WTC11 (cell line): ENCODE measurements at regions not wholly inside any gene's neighbourhood (a gene's known extent, or its start where the extent isn't known, plus 50 kb on each side); places are given as distances from the start of the nearest gene placed in this dataset.

Source experiments
- ATAC-seq: fragments of 200-7000 bp; cut with Tn5 transposase; 2 replicates; pipeline ENCODE4 v1.10.0; 2021; ENCODE audit warnings: mild to moderate bottlenecking, moderate library complexity
- CTCF ChIA-PET: fragments of 300-600 bp; sonication (Branson Sonifier 250); formaldehyde crosslinking; loops from one replicate; lab custom pipeline; 2021; ENCODE audit warnings: antibody characterized with exemption; lab: Charles Lee
- POLR2A ChIA-PET: fragments of 350-600 bp; sonication (Branson Sonifier 250); formaldehyde crosslinking; loops from one replicate; lab custom pipeline; 2021; ENCODE audit warnings: antibody characterized with exemption; lab: Charles Lee
- DNase-seq: peaks from one replicate; pipeline ENCODE4 v3.0.0; 2021; ENCODE audit warnings: low spot score
- H3K27ac Mint-ChIP-seq: 2 replicates; pipeline ENCODE4 v1.8.0; 2021; ENCODE audit warnings: mixed read lengths
- H3K27me3 Mint-ChIP-seq: 2 replicates; pipeline ENCODE4 v1.8.0; 2021; ENCODE audit warnings: low read depth, mild to moderate bottlenecking, moderate library complexity, mixed read lengths
- H3K36me3 Mint-ChIP-seq: 2 replicates; pipeline ENCODE4 v1.8.0; 2021; ENCODE audit warnings: mixed read lengths
- H3K4me1 Mint-ChIP-seq: 2 replicates; pipeline ENCODE4 v1.8.0; 2022; ENCODE audit warnings: mixed read lengths
- H3K4me3 Mint-ChIP-seq: 2 replicates; pipeline ENCODE4 v1.8.0; 2021; ENCODE audit warnings: mild to moderate bottlenecking, moderate library complexity, mixed read lengths
- H3K9me3 Mint-ChIP-seq: 2 replicates; pipeline ENCODE4 v1.8.0; 2021; ENCODE audit warnings: mixed read lengths
- AR ChIP-seq: fragments of 250-450 bp; sonication (Bioruptor Pico); IDR thresholded peaks from 2 replicates; pipeline ENCODE4 v1.9.0; 2021; ENCODE audit warnings: mild to moderate bottlenecking
- ARID4B ChIP-seq: sonication (generic); formaldehyde crosslinking; IDR thresholded peaks from 2 replicates; pipeline ENCODE4 v1.8.0; 2023; ENCODE audit warnings: missing genetic modification reagents, mild to moderate bottlenecking, borderline replicate concordance
- CBFB ChIP-seq: sonication (generic); formaldehyde crosslinking; IDR thresholded peaks from 2 replicates; pipeline ENCODE4 v1.8.1; 2022; ENCODE audit warnings: mild to moderate bottlenecking, low read depth, missing genetic modification reagents
- CREB1 ChIP-seq: sonication (generic); formaldehyde crosslinking; IDR thresholded peaks from 2 replicates; pipeline ENCODE4 v1.8.0; 2023; ENCODE audit warnings: mild to moderate bottlenecking, missing genetic modification reagents
- CREM ChIP-seq: sonication (generic); formaldehyde crosslinking; IDR thresholded peaks from 2 replicates; pipeline ENCODE4 v1.8.1; 2022; ENCODE audit warnings: mild to moderate bottlenecking, missing genetic modification reagents, moderate library complexity
- E2F1 ChIP-seq: sonication (generic); formaldehyde crosslinking; IDR thresholded peaks from 2 replicates; pipeline ENCODE4 v1.8.0; 2022; ENCODE audit warnings: mild to moderate bottlenecking, missing genetic modification reagents
- ETV6 ChIP-seq: sonication (generic); formaldehyde crosslinking; IDR thresholded peaks from 2 replicates; pipeline ENCODE4 v1.8.1; 2022; ENCODE audit warnings: mild to moderate bottlenecking, missing genetic modification reagents
- GTF2I ChIP-seq: fragments of 250-450 bp; sonication (Bioruptor Pico); conservative IDR thresholded peaks from 2 replicates; pipeline ENCODE4 v1.4.0; 2021; ENCODE audit warnings: mild to moderate bottlenecking
- HMGXB4 ChIP-seq: sonication (generic); formaldehyde crosslinking; IDR thresholded peaks from 2 replicates; pipeline ENCODE4 v1.8.1; 2023; ENCODE audit warnings: mild to moderate bottlenecking, moderate library complexity, missing genetic modification reagents
- KAT7 ChIP-seq: sonication (generic); formaldehyde crosslinking; IDR thresholded peaks from 2 replicates; pipeline ENCODE4 v1.8.1; 2023; ENCODE audit warnings: missing genetic modification reagents, mild to moderate bottlenecking, borderline replicate concordance
- MXD4 ChIP-seq: fragments of 250-450 bp; sonication (Bioruptor Pico); IDR thresholded peaks from 2 replicates; pipeline ENCODE4 v1.8.0; 2021; ENCODE audit warnings: mild to moderate bottlenecking, moderate library complexity, borderline replicate concordance
- NFATC4 ChIP-seq: fragments of 250-450 bp; sonication (Bioruptor Pico); IDR thresholded peaks from 2 replicates; pipeline ENCODE4 v1.9.0; 2021; ENCODE audit warnings: mild to moderate bottlenecking
- NFE2L1 ChIP-seq: sonication (generic); formaldehyde crosslinking; IDR thresholded peaks from 2 replicates; pipeline ENCODE4 v1.8.1; 2023; ENCODE audit warnings: missing genetic modification reagents
- PRRX2 ChIP-seq: fragments of 250-450 bp; sonication (Bioruptor Pico); IDR thresholded peaks from 2 replicates; pipeline ENCODE4 v1.8.0; 2021; ENCODE audit warnings: mild to moderate bottlenecking
- SMAD3 ChIP-seq: sonication (generic); formaldehyde crosslinking; IDR thresholded peaks from 2 replicates; pipeline ENCODE4 v1.8.0; 2022; ENCODE audit warnings: missing genetic modification reagents, mild to moderate bottlenecking, borderline replicate concordance
- SP1 ChIP-seq: sonication (generic); formaldehyde crosslinking; conservative IDR thresholded peaks from 2 replicates; pipeline ENCODE4 v1.8.1; 2022; ENCODE audit warnings: missing genetic modification reagents
- STAT6 ChIP-seq: sonication (generic); formaldehyde crosslinking; conservative IDR thresholded peaks from 2 replicates; pipeline ENCODE4 v1.8.1; 2023; ENCODE audit warnings: mild to moderate bottlenecking, low read depth, missing genetic modification reagents, moderate library complexity
- TCF7 ChIP-seq: sonication (generic); formaldehyde crosslinking; IDR thresholded peaks from 2 replicates; pipeline ENCODE4 v1.8.0; 2022; ENCODE audit warnings: mild to moderate bottlenecking, low read depth, missing genetic modification reagents, moderate library complexity
- USF2 ChIP-seq: sonication (generic); formaldehyde crosslinking; IDR thresholded peaks from 2 replicates; pipeline ENCODE4 v1.8.1; 2023; ENCODE audit warnings: mild to moderate bottlenecking, missing genetic modification reagents, moderate library complexity
- ZNF138 ChIP-seq: sonication (generic); formaldehyde crosslinking; conservative IDR thresholded peaks from 2 replicates; pipeline ENCODE4 v1.8.1; 2022; ENCODE audit warnings: mild to moderate bottlenecking, moderate library complexity, missing genetic modification reagents

- POLR2A ChIA-PET: no interaction called here
- Mint-ChIP-seq H3K4me1 (peaks cover 12% of the 10 kb centered on the region), H3K27me3 (no peaks in the 10 kb centered on the region), H3K27ac (no peak overlapping the region), H3K9me3 (peaks cover 14% of the 10 kb centered on the region), H3K36me3 (peaks cover 5% of the 10 kb centered on the region), H3K4me3 (no peak overlapping the region)
- TF ChIP-seq CBFB (CRISPR knock-in tag) (no peak), NFE2L1 (CRISPR knock-in tag) (no peak), HMGXB4 (no peak), ZNF138 (CRISPR knock-in tag) (no peak), CREB1 (no peak), AR (CRISPR knock-in tag) (no peak), CREM (CRISPR knock-in tag) (no peak), ETV6 (CRISPR knock-in tag) (no peak), KAT7 (CRISPR knock-in tag) (no peak), SMAD3 (CRISPR knock-in tag) (no peak), E2F1 (no peak), ARID4B (CRISPR knock-in tag) (no peak), STAT6 (CRISPR knock-in tag) (no peak), MXD4 (no peak), SP1 (CRISPR knock-in tag) (no peak), USF2 (CRISPR knock-in tag) (no peak), GTF2I (CRISPR knock-in tag) (no peak), TCF7 (CRISPR knock-in tag) (no peak), PRRX2 (CRISPR knock-in tag) (no peak), NFATC4 (CRISPR knock-in tag) (no peak)
- ATAC-seq (no peak), DNase-seq (no peak)
- CTCF ChIA-PET: no interaction called here
Observed at GRCh38 chr6:134797400-134798113, 152.3 kb downstream of the ALDH8A1 start.
